Panc1 (cell line): ENCODE measurements at regions not wholly inside any gene's neighbourhood (a gene's known extent, or its start where the extent isn't known, plus 50 kb on each side); places are given as distances from the start of the nearest gene placed in this dataset.

Source experiments
- POLR2AphosphoS5 ChIP-seq: IDR thresholded peaks from 2 replicates; pipeline ENCODE4 v1.6.1; 2012; ENCODE audit warnings: mild to moderate bottlenecking, low read depth, low read length, moderate library complexity
- TF ChIP-seq, protein P1 (sequence below): fragments of 450-650 bp; IDR thresholded peaks from 2 replicates; pipeline ENCODE4 v1.5.1; 2017; ENCODE audit warnings: mild to moderate bottlenecking
- TF ChIP-seq, protein P2 (sequence below), 2 experiments: IDR thresholded peaks; 2 replicates each; pipeline ENCODE4 v1.6.1; 2011 to 2012; ENCODE audit warnings: low read depth in 2 of 2, control low read depth in 1 of 2, low read length in 1 of 2, mild to moderate bottlenecking in 1 of 2, moderate library complexity in 1 of 2; ENCODE audit not compliant: insufficient read depth in 1 of 2

DNA sequence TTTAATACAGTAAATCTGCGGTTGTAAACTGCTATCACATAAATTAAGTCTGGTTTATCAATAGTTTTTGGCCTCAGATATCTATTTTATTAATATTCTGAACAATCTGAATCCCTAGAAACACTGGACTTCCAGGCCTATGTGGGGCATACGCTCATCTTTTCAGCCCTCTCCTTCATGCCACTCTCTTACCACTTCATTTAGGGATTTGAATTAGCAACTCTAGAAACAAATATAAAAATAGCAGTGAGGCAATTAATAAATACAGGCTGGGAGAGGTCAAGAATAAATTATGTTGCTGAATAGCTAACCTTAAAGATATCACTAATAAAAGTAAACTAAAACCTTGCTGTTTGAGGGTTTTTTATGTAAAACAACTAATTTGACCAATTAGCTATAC lies 480.3 kb upstream of the CD180 start:
- TF ChIP-seq, protein P1, sequence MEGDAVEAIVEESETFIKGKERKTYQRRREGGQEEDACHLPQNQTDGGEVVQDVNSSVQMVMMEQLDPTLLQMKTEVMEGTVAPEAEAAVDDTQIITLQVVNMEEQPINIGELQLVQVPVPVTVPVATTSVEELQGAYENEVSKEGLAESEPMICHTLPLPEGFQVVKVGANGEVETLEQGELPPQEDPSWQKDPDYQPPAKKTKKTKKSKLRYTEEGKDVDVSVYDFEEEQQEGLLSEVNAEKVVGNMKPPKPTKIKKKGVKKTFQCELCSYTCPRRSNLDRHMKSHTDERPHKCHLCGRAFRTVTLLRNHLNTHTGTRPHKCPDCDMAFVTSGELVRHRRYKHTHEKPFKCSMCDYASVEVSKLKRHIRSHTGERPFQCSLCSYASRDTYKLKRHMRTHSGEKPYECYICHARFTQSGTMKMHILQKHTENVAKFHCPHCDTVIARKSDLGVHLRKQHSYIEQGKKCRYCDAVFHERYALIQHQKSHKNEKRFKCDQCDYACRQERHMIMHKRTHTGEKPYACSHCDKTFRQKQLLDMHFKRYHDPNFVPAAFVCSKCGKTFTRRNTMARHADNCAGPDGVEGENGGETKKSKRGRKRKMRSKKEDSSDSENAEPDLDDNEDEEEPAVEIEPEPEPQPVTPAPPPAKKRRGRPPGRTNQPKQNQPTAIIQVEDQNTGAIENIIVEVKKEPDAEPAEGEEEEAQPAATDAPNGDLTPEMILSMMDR = no peak
- no peak for TF ChIP-seq POLR2AphosphoS5
- TF ChIP-seq, protein P2, sequence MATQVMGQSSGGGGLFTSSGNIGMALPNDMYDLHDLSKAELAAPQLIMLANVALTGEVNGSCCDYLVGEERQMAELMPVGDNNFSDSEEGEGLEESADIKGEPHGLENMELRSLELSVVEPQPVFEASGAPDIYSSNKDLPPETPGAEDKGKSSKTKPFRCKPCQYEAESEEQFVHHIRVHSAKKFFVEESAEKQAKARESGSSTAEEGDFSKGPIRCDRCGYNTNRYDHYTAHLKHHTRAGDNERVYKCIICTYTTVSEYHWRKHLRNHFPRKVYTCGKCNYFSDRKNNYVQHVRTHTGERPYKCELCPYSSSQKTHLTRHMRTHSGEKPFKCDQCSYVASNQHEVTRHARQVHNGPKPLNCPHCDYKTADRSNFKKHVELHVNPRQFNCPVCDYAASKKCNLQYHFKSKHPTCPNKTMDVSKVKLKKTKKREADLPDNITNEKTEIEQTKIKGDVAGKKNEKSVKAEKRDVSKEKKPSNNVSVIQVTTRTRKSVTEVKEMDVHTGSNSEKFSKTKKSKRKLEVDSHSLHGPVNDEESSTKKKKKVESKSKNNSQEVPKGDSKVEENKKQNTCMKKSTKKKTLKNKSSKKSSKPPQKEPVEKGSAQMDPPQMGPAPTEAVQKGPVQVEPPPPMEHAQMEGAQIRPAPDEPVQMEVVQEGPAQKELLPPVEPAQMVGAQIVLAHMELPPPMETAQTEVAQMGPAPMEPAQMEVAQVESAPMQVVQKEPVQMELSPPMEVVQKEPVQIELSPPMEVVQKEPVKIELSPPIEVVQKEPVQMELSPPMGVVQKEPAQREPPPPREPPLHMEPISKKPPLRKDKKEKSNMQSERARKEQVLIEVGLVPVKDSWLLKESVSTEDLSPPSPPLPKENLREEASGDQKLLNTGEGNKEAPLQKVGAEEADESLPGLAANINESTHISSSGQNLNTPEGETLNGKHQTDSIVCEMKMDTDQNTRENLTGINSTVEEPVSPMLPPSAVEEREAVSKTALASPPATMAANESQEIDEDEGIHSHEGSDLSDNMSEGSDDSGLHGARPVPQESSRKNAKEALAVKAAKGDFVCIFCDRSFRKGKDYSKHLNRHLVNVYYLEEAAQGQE (IDR thresholded peaks at IDR 0.05; ENCODE audit: insufficient read depth in 1 of 2, low read depth in 2 of 2, low read length in 1 of 2) = no peak
